Right lobe of liver (tissue), 4 donors: ENCODE measurements at regions not wholly inside any gene's neighbourhood (a gene's known extent, or its start where the extent isn't known, plus 50 kb on each side); places are given as distances from the start of the nearest gene placed in this dataset.

Source experiments
- POLR2A ChIP-seq: fragments of 450-650 bp; IDR thresholded peaks from one replicate; pipeline ENCODE4 v1.6.1; 2017; ENCODE audit warnings: antibody characterized with exemption, mild to moderate bottlenecking
- TF ChIP-seq, protein P1 (sequence below), 4 donors: fragments of 200-600 bp in 3 of 4; fragments of 450-650 bp in 1 of 4; IDR thresholded peaks; one replicate each; pipeline versions ENCODE4 v1.5.1 to v1.8.0; 2016 to 2022; ENCODE audit warnings: antibody characterized with exemption in 4 of 4, mild to moderate bottlenecking in 2 of 4
- donor health status: DM: no; HTN: no; CAD: no.
- donor health status: DM: no; HTN: no; CAD: no.
- donor health status: DM: no; HTN: yes; CAD: no.

DNA sequence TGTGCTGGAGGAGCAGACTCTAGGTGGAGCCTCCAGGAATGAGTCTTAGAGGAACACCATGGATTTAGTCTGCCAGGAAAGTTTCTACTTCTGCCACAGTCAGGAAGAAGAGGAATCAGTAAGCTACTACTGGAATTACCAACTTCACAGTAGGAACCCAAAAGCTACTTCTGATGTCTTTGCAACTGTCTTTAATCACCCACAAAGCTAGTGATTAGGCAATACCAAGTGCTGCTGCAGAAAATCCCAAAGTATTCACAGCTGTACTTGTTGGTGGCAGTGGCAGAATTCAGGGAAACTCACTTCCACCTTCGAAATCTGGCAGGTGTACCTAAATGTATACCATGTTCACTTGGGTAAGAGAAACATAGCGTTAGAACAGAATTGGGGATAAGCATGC is 264.5 kb upstream of the SORL1-AS1 start:
- TF ChIP-seq, protein P1, sequence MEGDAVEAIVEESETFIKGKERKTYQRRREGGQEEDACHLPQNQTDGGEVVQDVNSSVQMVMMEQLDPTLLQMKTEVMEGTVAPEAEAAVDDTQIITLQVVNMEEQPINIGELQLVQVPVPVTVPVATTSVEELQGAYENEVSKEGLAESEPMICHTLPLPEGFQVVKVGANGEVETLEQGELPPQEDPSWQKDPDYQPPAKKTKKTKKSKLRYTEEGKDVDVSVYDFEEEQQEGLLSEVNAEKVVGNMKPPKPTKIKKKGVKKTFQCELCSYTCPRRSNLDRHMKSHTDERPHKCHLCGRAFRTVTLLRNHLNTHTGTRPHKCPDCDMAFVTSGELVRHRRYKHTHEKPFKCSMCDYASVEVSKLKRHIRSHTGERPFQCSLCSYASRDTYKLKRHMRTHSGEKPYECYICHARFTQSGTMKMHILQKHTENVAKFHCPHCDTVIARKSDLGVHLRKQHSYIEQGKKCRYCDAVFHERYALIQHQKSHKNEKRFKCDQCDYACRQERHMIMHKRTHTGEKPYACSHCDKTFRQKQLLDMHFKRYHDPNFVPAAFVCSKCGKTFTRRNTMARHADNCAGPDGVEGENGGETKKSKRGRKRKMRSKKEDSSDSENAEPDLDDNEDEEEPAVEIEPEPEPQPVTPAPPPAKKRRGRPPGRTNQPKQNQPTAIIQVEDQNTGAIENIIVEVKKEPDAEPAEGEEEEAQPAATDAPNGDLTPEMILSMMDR (IDR thresholded peaks at IDR 0.05) = no peak
- no peak for TF ChIP-seq POLR2A
